HG03196 (cell line): ENCODE measurements at regions not wholly inside any gene's neighbourhood (a gene's known extent, or its start where the extent isn't known, plus 50 kb on each side); places are given as distances from the start of the nearest gene placed in this dataset.
"Not testable (repeated sequence)": the region's sequence is repeated elsewhere in the genome, so short reads cannot be mapped to it uniquely, and the experiment has no call there.

ENCODE experiments used
- ATAC-seq: cut with Tn5 transposase; IDR thresholded peaks from one replicate; pipeline ENCODE4 v1.9.1; 2021; ENCODE audit not compliant: unreplicated experiment

GRCh38 chr21:10325546-10325945 is 195.8 kb upstream of the TPTE start:
- peak; percentile 92 for ATAC-seq

- ATAC-seq: not testable (repeated sequence)
Observed at GRCh38 chr21:10326146-10326545, 195.2 kb upstream of the TPTE start.

- not testable (repeated sequence) for ATAC-seq
Observed at GRCh38 chr21:10328646-10329045, 192.7 kb upstream of the TPTE start.

- ATAC-seq: not testable (repeated sequence)
Observed at GRCh38 chr21:10330641-10331119, 190.7 kb upstream of the TPTE start.

GRCh38 chr21:10331134-10331533 is 190.2 kb upstream of the TPTE start:
- not testable (repeated sequence) for ATAC-seq

- ATAC-seq: not testable (repeated sequence)
Observed at GRCh38 chr21:10332935-10333334, 188.4 kb upstream of the TPTE start.

- ATAC-seq: not testable (repeated sequence)
Observed at GRCh38 chr21:10334391-10334790, 187.0 kb upstream of the TPTE start.

GRCh38 chr21:10342261-10342956 is 179.0 kb upstream of the TPTE start:
- ATAC-seq: not testable (repeated sequence)

- ATAC-seq: not testable (repeated sequence)
Observed at GRCh38 chr21:10343146-10343935, 178.0 kb upstream of the TPTE start.

GRCh38 chr21:10344266-10344665 is 177.1 kb upstream of the TPTE start:
- ATAC-seq: not testable (repeated sequence)

- not testable (repeated sequence) for ATAC-seq
Observed at GRCh38 chr21:10345178-10345612, 176.2 kb upstream of the TPTE start.

GRCh38 chr21:10346249-10346648 is 175.1 kb upstream of the TPTE start:
- ATAC-seq: not testable (repeated sequence)

GRCh38 chr21:10346933-10347615 is 174.3 kb upstream of the TPTE start:
- not testable (repeated sequence) for ATAC-seq

GRCh38 chr21:10347675-10348074 is 173.7 kb upstream of the TPTE start:
- not testable (repeated sequence) for ATAC-seq

- not testable (repeated sequence) for ATAC-seq
Observed at GRCh38 chr21:10348150-10348549, 173.2 kb upstream of the TPTE start.

GRCh38 chr21:10354851-10355578 is 166.4 kb upstream of the TPTE start:
- ATAC-seq: not testable (repeated sequence)

- not testable (repeated sequence) for ATAC-seq
Observed at GRCh38 chr21:10359120-10359519, 162.3 kb upstream of the TPTE start.

- not testable (repeated sequence) for ATAC-seq
Observed at GRCh38 chr21:10359911-10360310, 161.5 kb upstream of the TPTE start.

- not testable (repeated sequence) for ATAC-seq
Observed at GRCh38 chr21:10361214-10361736, 160.1 kb upstream of the TPTE start.

GRCh38 chr21:10362816-10363215 is 158.6 kb upstream of the TPTE start:
- not testable (repeated sequence) for ATAC-seq
